ENCODE measurements at regions not wholly inside any gene's neighbourhood (a gene's known extent, or its start where the extent isn't known, plus 50 kb on each side); places are given as distances from the start of the nearest gene placed in this dataset.
A peak's percentile ranks its signal among the peaks of the same experiment; 100 is the strongest.

GRCh38 chr13:89925107-89925506, 1422.4 kb upstream of the MIR17HG start:
- Mint-ChIP-seq H3K4me3 (no peak overlapping the region), H3K36me3 (ENCODE audit: low read depth) (no peaks in the 10 kb centered on the region), H3K27ac (ENCODE audit: unreplicated experiment) (no peak overlapping the region), H3K4me1 (no peaks in the 10 kb centered on the region), H3K27me3 (ENCODE audit: low read depth) (no peaks in the 10 kb centered on the region), H3K9me3 (peaks cover 3% of the 10 kb centered on the region)
- TF ChIP-seq CTCF (conservative IDR thresholded peaks at IDR 0.05): peak; percentile 63
- no peak for DNase-seq (ENCODE audit: low read depth, low spot score)

- Mint-ChIP-seq H3K27ac (ENCODE audit: unreplicated experiment) (no peak overlapping the region), H3K9me3 (peaks cover 7% of the 10 kb centered on the region), H3K27me3 (ENCODE audit: low read depth) (no peaks in the 10 kb centered on the region), H3K36me3 (ENCODE audit: low read depth) (no peaks in the 10 kb centered on the region), H3K4me3 (no peak overlapping the region), H3K4me1 (no peaks in the 10 kb centered on the region)
- no peak for DNase-seq (ENCODE audit: low read depth, low spot score)
- TF ChIP-seq CTCF (conservative IDR thresholded peaks at IDR 0.05): no peak
Observed at GRCh38 chr13:89930861-89931260, 1416.6 kb upstream of the MIR17HG start.

GRCh38 chr13:89932902-89933301, 1414.6 kb upstream of the MIR17HG start:
- TF ChIP-seq CTCF (conservative IDR thresholded peaks at IDR 0.05): no peak
- no peaks in the 10 kb centered on the region for H3K27me3 Mint-ChIP-seq (ENCODE audit: low read depth)
- peaks cover 8% of the 10 kb centered on the region for H3K4me1 Mint-ChIP-seq
- no peak overlapping the region for H3K4me3 Mint-ChIP-seq
- no peak overlapping the region for H3K27ac Mint-ChIP-seq (ENCODE audit: unreplicated experiment)
- H3K36me3 Mint-ChIP-seq (ENCODE audit: low read depth): no peaks in the 10 kb centered on the region
- H3K9me3 Mint-ChIP-seq: peaks cover 7% of the 10 kb centered on the region
- no peak for DNase-seq (ENCODE audit: low read depth, low spot score)

- DNase-seq (ENCODE audit: low read depth, low spot score): no peak
- Mint-ChIP-seq H3K27me3 (ENCODE audit: low read depth) (no peaks in the 10 kb centered on the region), H3K4me3 (no peak overlapping the region), H3K4me1 (peaks cover 8% of the 10 kb centered on the region), H3K36me3 (ENCODE audit: low read depth) (no peaks in the 10 kb centered on the region), H3K27ac (ENCODE audit: unreplicated experiment) (no peak overlapping the region), H3K9me3 (peaks cover 6% of the 10 kb centered on the region)
- no peak for TF ChIP-seq CTCF (conservative IDR thresholded peaks at IDR 0.05)
Observed at GRCh38 chr13:89936256-89936655, 1411.2 kb upstream of the MIR17HG start.

- peaks cover 6% of the 10 kb centered on the region for H3K9me3 Mint-ChIP-seq
- H3K27ac Mint-ChIP-seq (ENCODE audit: unreplicated experiment): no peak overlapping the region
- no peak for DNase-seq (ENCODE audit: low read depth, low spot score)
- no peaks in the 10 kb centered on the region for H3K36me3 Mint-ChIP-seq (ENCODE audit: low read depth)
- H3K27me3 Mint-ChIP-seq (ENCODE audit: low read depth): no peaks in the 10 kb centered on the region
- TF ChIP-seq CTCF (conservative IDR thresholded peaks at IDR 0.05): no peak
- H3K4me1 Mint-ChIP-seq: peaks cover 8% of the 10 kb centered on the region
- no peak overlapping the region for H3K4me3 Mint-ChIP-seq
Observed at GRCh38 chr13:89937420-89937819, 1410.1 kb upstream of the MIR17HG start.

GRCh38 chr13:89940383-89940782, 1407.1 kb upstream of the MIR17HG start:
- H3K9me3 Mint-ChIP-seq: peaks cover 3% of the 10 kb centered on the region
- H3K4me1 Mint-ChIP-seq: peaks cover 8% of the 10 kb centered on the region
- no peak for TF ChIP-seq CTCF (conservative IDR thresholded peaks at IDR 0.05)
- no peak overlapping the region for H3K27ac Mint-ChIP-seq (ENCODE audit: unreplicated experiment)
- H3K27me3 Mint-ChIP-seq (ENCODE audit: low read depth): no peaks in the 10 kb centered on the region
- no peak for DNase-seq (ENCODE audit: low read depth, low spot score)
- H3K36me3 Mint-ChIP-seq (ENCODE audit: low read depth): no peaks in the 10 kb centered on the region
- H3K4me3 Mint-ChIP-seq: no peak overlapping the region
